ENCODE measurements at regions not wholly inside any gene's neighbourhood (a gene's known extent, or its start where the extent isn't known, plus 50 kb on each side); places are given as distances from the start of the nearest gene placed in this dataset.

DNA sequence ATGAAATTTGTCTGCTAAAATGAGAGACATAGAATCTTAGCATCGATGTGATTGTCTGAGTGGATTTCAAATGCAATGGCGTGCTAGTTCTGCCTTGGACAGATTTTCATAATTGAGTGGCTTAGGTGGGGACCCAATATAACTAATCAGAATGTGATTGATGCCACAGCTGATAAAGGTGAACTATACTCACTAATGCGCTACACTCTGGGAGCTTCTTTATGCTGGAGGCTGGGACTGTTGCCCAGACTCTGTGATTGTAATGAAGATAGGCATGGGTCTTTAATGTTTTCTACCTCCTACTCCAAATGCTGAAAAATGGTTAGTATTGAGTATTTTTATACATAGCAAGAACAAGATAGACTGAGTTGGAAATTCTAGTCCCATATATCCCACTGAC is 339.5 kb upstream of the SLC39A10 start:
- H2AFZ ChIP-seq (ENCODE audit: low read depth, low read length, poor library complexity, severe bottlenecking), result no peak overlapping the region
- ChIA-PET CTCF (no interaction called here), POLR2A (no interaction called here), RAD21 (ENCODE audit: low non-redundant PET in 1 of 2, low total read pairs in 2 of 2, uncharacterized antibody in 2 of 2, unreplicated experiment in 2 of 2) (no interaction called here)
- no peak for ATAC-seq
- no peaks in the 10 kb centered on the region for H3K27me3 ChIP-seq (ENCODE audit: insufficient read depth, low read length)
- intact Hi-C loops (cut with micrococcal nuclease), result loop anchor here (5.0 to 10.0 kb wide), 4 partner anchors 345 to 1623 kb away; no protein-coding TSS in a partner anchor
- no TSS peak for BruUV-seq (replicated peaks)
- TF ChIP-seq ELF1 (IDR thresholded peaks at IDR 0.05; ENCODE audit: borderline replicate concordance, low read depth) (no peak), ZBTB33 (IDR thresholded peaks at IDR 0.05; ENCODE audit: extremely low read depth, insufficient replicate concordance, low read length) (no peak), POLR2A (IDR thresholded peaks at IDR 0.05; ENCODE audit: borderline replicate concordance, extremely low read depth, insufficient read depth, insufficient read length) (no peak), SIN3A (IDR thresholded peaks at IDR 0.05; ENCODE audit: low read depth) (no peak), EGR1 (IDR thresholded peaks at IDR 0.05; ENCODE audit: low read depth) (no peak), EZH2 (IDR thresholded peaks at IDR 0.05) (no peak), SP1 (IDR thresholded peaks at IDR 0.05; ENCODE audit: low read depth) (no peak), FOSL1 (IDR thresholded peaks at IDR 0.05; ENCODE audit: low read depth) (no peak), EZH2phosphoT487 (IDR thresholded peaks at IDR 0.05; ENCODE audit: borderline replicate concordance) (no peak), POLR2AphosphoS5 (IDR thresholded peaks at IDR 0.05; ENCODE audit: low read depth, low read length) (no peak), ZNF274 (IDR thresholded peaks at IDR 0.05; ENCODE audit: low read depth, low read length) (no peak), YY1 (IDR thresholded peaks at IDR 0.05; ENCODE audit: extremely low read depth, insufficient replicate concordance, low read depth, low read length) (no peak)
- TF ChIP-seq, protein P1, sequence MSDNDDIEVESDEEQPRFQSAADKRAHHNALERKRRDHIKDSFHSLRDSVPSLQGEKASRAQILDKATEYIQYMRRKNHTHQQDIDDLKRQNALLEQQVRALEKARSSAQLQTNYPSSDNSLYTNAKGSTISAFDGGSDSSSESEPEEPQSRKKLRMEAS (IDR thresholded peaks at IDR 0.05), result no peak
- TF ChIP-seq, protein P2, sequence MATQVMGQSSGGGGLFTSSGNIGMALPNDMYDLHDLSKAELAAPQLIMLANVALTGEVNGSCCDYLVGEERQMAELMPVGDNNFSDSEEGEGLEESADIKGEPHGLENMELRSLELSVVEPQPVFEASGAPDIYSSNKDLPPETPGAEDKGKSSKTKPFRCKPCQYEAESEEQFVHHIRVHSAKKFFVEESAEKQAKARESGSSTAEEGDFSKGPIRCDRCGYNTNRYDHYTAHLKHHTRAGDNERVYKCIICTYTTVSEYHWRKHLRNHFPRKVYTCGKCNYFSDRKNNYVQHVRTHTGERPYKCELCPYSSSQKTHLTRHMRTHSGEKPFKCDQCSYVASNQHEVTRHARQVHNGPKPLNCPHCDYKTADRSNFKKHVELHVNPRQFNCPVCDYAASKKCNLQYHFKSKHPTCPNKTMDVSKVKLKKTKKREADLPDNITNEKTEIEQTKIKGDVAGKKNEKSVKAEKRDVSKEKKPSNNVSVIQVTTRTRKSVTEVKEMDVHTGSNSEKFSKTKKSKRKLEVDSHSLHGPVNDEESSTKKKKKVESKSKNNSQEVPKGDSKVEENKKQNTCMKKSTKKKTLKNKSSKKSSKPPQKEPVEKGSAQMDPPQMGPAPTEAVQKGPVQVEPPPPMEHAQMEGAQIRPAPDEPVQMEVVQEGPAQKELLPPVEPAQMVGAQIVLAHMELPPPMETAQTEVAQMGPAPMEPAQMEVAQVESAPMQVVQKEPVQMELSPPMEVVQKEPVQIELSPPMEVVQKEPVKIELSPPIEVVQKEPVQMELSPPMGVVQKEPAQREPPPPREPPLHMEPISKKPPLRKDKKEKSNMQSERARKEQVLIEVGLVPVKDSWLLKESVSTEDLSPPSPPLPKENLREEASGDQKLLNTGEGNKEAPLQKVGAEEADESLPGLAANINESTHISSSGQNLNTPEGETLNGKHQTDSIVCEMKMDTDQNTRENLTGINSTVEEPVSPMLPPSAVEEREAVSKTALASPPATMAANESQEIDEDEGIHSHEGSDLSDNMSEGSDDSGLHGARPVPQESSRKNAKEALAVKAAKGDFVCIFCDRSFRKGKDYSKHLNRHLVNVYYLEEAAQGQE (IDR thresholded peaks at IDR 0.05; ENCODE audit: low read depth), result no peak
- TF ChIP-seq, protein P3, sequence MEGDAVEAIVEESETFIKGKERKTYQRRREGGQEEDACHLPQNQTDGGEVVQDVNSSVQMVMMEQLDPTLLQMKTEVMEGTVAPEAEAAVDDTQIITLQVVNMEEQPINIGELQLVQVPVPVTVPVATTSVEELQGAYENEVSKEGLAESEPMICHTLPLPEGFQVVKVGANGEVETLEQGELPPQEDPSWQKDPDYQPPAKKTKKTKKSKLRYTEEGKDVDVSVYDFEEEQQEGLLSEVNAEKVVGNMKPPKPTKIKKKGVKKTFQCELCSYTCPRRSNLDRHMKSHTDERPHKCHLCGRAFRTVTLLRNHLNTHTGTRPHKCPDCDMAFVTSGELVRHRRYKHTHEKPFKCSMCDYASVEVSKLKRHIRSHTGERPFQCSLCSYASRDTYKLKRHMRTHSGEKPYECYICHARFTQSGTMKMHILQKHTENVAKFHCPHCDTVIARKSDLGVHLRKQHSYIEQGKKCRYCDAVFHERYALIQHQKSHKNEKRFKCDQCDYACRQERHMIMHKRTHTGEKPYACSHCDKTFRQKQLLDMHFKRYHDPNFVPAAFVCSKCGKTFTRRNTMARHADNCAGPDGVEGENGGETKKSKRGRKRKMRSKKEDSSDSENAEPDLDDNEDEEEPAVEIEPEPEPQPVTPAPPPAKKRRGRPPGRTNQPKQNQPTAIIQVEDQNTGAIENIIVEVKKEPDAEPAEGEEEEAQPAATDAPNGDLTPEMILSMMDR (IDR thresholded peaks at IDR 0.05 in 2 of 3, conservative IDR thresholded peaks at IDR 0.05 in 1 of 3; ENCODE audit: borderline replicate concordance in 1 of 3, insufficient read depth in 1 of 3, low read depth in 2 of 3, low read length in 2 of 3), result no peak
- no peak overlapping the region for H3K27ac ChIP-seq (ENCODE audit: low read depth, low read length)
- peaks cover 2% of the 10 kb centered on the region in 2 experiments; a peak in 2 of 4 replicates for H3K4me1 ChIP-seq (ENCODE audit: control insufficient read depth in 1 of 2, insufficient read depth in 2 of 2, low read length in 2 of 2)
- no peak for DNase-seq (ENCODE audit: low read depth, low spot score)
- H3K79me2 ChIP-seq (ENCODE audit: insufficient read depth, low read length), result no peaks in the 10 kb centered on the region
- no peaks in the 10 kb centered on the region for H3K9me3 ChIP-seq (ENCODE audit: control insufficient read depth in 1 of 2, insufficient read depth in 1 of 2, low read depth in 1 of 2, low read length in 2 of 2)
- no peak overlapping the region for H3K4me3 ChIP-seq (replicated peaks in 1 of 2; ENCODE audit: low read depth in 1 of 2, low read length in 2 of 2)
- no peaks in the 10 kb centered on the region for H3K36me3 ChIP-seq (ENCODE audit: control insufficient read depth in 1 of 2, insufficient read depth in 2 of 2, low read length in 2 of 2)
- H4K20me1 ChIP-seq (ENCODE audit: insufficient read depth), result no peaks in the 10 kb centered on the region
- H3K4me2 ChIP-seq (ENCODE audit: low read length), result no peak overlapping the region
- no peak overlapping the region for H3K9ac ChIP-seq (ENCODE audit: low read length)
- H3K9me2 ChIP-seq (ENCODE audit: insufficient read depth), result no peaks in the 10 kb centered on the region

All from HCT116 (cell line).